ENCODE measurements at regions not wholly inside any gene's neighbourhood (a gene's known extent, or its start where the extent isn't known, plus 50 kb on each side); places are given as distances from the start of the nearest gene placed in this dataset.
A peak's percentile ranks its signal among the peaks of the same experiment; 100 is the strongest.
"Not testable (repeated sequence)": the region's sequence is repeated elsewhere in the genome, so short reads cannot be mapped to it uniquely, and the experiment has no call there.

- no peak for DNase-seq
Measured at GRCh38 chr2:219727771-219728429, 100.5 kb downstream of the SLC4A3 start.

GRCh38 chr2:219728991-219729487, 101.6 kb downstream of the SLC4A3 start:
- no peak for DNase-seq

GRCh38 chr2:219731173-219731572, 103.7 kb downstream of the SLC4A3 start:
- DNase-seq, result no peak

- no peak for DNase-seq
Measured at GRCh38 chr2:219733106-219733505, 105.7 kb downstream of the SLC4A3 start.

GRCh38 chr2:219733746-219734145, 106.3 kb downstream of the SLC4A3 start:
- DNase-seq, result no peak

GRCh38 chr2:219736209-219736608, 108.8 kb downstream of the SLC4A3 start:
- DNase-seq, result peak; percentile 10

- no peak for DNase-seq
Measured at GRCh38 chr2:219737270-219737691, 109.9 kb downstream of the SLC4A3 start.

- DNase-seq, result no peak
Measured at GRCh38 chr2:219739066-219739465, 111.6 kb downstream of the SLC4A3 start.

GRCh38 chr2:219739866-219740440, 112.5 kb downstream of the SLC4A3 start:
- no peak for DNase-seq

- DNase-seq, result no peak
Measured at GRCh38 chr2:219743548-219743947, 116.1 kb downstream of the SLC4A3 start.

GRCh38 chr2:219744066-219744465, 116.6 kb downstream of the SLC4A3 start:
- DNase-seq, result no peak

- no peak for DNase-seq
Measured at GRCh38 chr2:219744600-219744999, 117.2 kb downstream of the SLC4A3 start.

- no peak for DNase-seq
Measured at GRCh38 chr2:219747637-219748036, 120.2 kb downstream of the SLC4A3 start.

- no peak for DNase-seq
Measured at GRCh38 chr2:219748671-219749570, 121.5 kb downstream of the SLC4A3 start.

- not testable (repeated sequence) for DNase-seq
Measured at GRCh38 chr2:219751121-219751520, 123.7 kb downstream of the SLC4A3 start.

GRCh38 chr2:219752726-219753125, 125.3 kb downstream of the SLC4A3 start:
- no peak for DNase-seq

GRCh38 chr2:219758907-219759680, 131.7 kb downstream of the SLC4A3 start:
- DNase-seq, result no peak

- DNase-seq, result no peak
Measured at GRCh38 chr2:219759801-219760200, 132.4 kb downstream of the SLC4A3 start.

GRCh38 chr2:219765231-219765911, 137.9 kb downstream of the SLC4A3 start:
- DNase-seq, result no peak

- DNase-seq, result no peak
Measured at GRCh38 chr2:219766658-219767057, 139.2 kb downstream of the SLC4A3 start.

GRCh38 chr2:219769090-219769910, 141.9 kb downstream of the SLC4A3 start:
- no peak for DNase-seq

Data from CD4-positive, alpha-beta T cell treated with Interleukin-12 subunit alpha and Interleukin-12 subunit beta, for 1 hour (primary cell).